ENCODE measurements at regions not wholly inside any gene's neighbourhood (a gene's known extent, or its start where the extent isn't known, plus 50 kb on each side); places are given as distances from the start of the nearest gene placed in this dataset.
A peak's percentile ranks its signal among the peaks of the same experiment; 100 is the strongest.

GRCh38 chr18:56052202-56052601 lies 464.2 kb upstream of the TCF4 start:
- H3K27me3 ChIP-seq: no peaks in the 10 kb centered on the region
- no peak overlapping the region for H3K27ac ChIP-seq
- TF ChIP-seq POLR2A (IDR thresholded peaks at IDR 0.05): no peak
- no peak for TF ChIP-seq CTCF (IDR thresholded peaks at IDR 0.05)
- 93 to 100% (median 96%) methylated on average over 1 of the region's 1 CpG for WGBS, 4 donors
- no peak for DNase-seq
- no peak for ATAC-seq
- H3K4me1 ChIP-seq: no peaks in the 10 kb centered on the region
- H3K9me3 ChIP-seq: peaks cover 0 to 27% (median 17%) of the 10 kb centered on the region in 12 donors
- H3K36me3 ChIP-seq: no peaks in the 10 kb centered on the region
- no peak overlapping the region for H3K4me3 ChIP-seq
- intact Hi-C loops (cut with DNase I): no loop called here

GRCh38 chr18:56044239-56044638 lies 456.2 kb upstream of the TCF4 start:
- TF ChIP-seq POLR2A (IDR thresholded peaks at IDR 0.05): no peak
- no peak for TF ChIP-seq CTCF (IDR thresholded peaks at IDR 0.05)
- ATAC-seq (no peak), DNase-seq (no peak)
- intact Hi-C loops (cut with DNase I): no loop called here
- Histone ChIP-seq H3K27me3 (no peaks in the 10 kb centered on the region), H3K36me3 (no peaks in the 10 kb centered on the region), H3K4me1 (no peaks in the 10 kb centered on the region), H3K27ac (no peak overlapping the region), H3K9me3 (peaks cover 0 to 21% (median 15%) of the 10 kb centered on the region in 12 donors), H3K4me3 (no peak overlapping the region)
- WGBS, 4 donors: 84 to 94% (median 92%) methylated on average over 1 of the region's 1 CpG

GRCh38 chr18:56043641-56044061 lies 455.7 kb upstream of the TCF4 start:
- H3K36me3 ChIP-seq: no peaks in the 10 kb centered on the region
- peak in 1 of 5 donors; percentile 11 for DNase-seq
- H3K27ac ChIP-seq: no peak overlapping the region
- H3K4me3 ChIP-seq: no peak overlapping the region
- ATAC-seq: peak in 2 of 4 donors; percentile 36 to 52
- peaks cover 0 to 16% (median 10%) of the 10 kb centered on the region in 12 donors for H3K9me3 ChIP-seq
- no peak for TF ChIP-seq POLR2A (IDR thresholded peaks at IDR 0.05)
- TF ChIP-seq CTCF (IDR thresholded peaks at IDR 0.05): no peak
- 47 to 70% (median 63%) methylated on average over 4 of the region's 4 CpGs for WGBS, 4 donors
- H3K4me1 ChIP-seq: no peaks in the 10 kb centered on the region
- intact Hi-C loops (cut with DNase I): no loop called here
- no peaks in the 10 kb centered on the region for H3K27me3 ChIP-seq

GRCh38 chr18:56042915-56043536 lies 455.0 kb upstream of the TCF4 start:
- no peak overlapping the region for H3K27ac ChIP-seq
- TF ChIP-seq POLR2A (IDR thresholded peaks at IDR 0.05): no peak
- no peak for TF ChIP-seq CTCF (IDR thresholded peaks at IDR 0.05)
- H3K27me3 ChIP-seq: no peaks in the 10 kb centered on the region
- H3K4me1 ChIP-seq: no peaks in the 10 kb centered on the region
- DNase-seq (no peak), ATAC-seq (no peak)
- no peak overlapping the region for H3K4me3 ChIP-seq
- no peaks in the 10 kb centered on the region for H3K36me3 ChIP-seq
- intact Hi-C loops (cut with DNase I): no loop called here
- H3K9me3 ChIP-seq: peaks cover 0 to 9% (median 4%) of the 10 kb centered on the region in 12 donors
- WGBS, 4 donors: 70 to 77% (median 76%) methylated on average over 2 of the region's 2 CpGs
